ENCODE measurements at regions not wholly inside any gene's neighbourhood (a gene's known extent, or its start where the extent isn't known, plus 50 kb on each side); places are given as distances from the start of the nearest gene placed in this dataset.

- Histone ChIP-seq H3K27ac (ENCODE audit: insufficient read depth, low read length) (no peak overlapping the region), H3K9ac (ENCODE audit: insufficient read depth, low read length) (no peak overlapping the region), H2AFZ (ENCODE audit: low read length) (no peak overlapping the region), H3K9me3 (ENCODE audit: control insufficient read depth, insufficient read depth, low read depth, low read length) (no peaks in the 10 kb centered on the region), H3K4me3 (replicated peaks in 1 of 4; ENCODE audit: control extremely low read depth in 1 of 4, insufficient read depth in 1 of 4, low read depth in 3 of 4, low read length in 4 of 4) (no peak overlapping the region), H3K4me2 (ENCODE audit: extremely low read depth, insufficient read depth, low read length) (no peak overlapping the region), H4K20me1 (ENCODE audit: control insufficient read depth, extremely low read depth, insufficient read depth, low read length) (no peaks in the 10 kb centered on the region), H3K27me3 (ENCODE audit: control insufficient read depth, insufficient read depth, low read length) (no peaks in the 10 kb centered on the region), H3K36me3 (ENCODE audit: control insufficient read depth, insufficient read depth, low read length) (no peaks in the 10 kb centered on the region), H3K79me2 (ENCODE audit: control insufficient read depth, insufficient read depth, low read length) (no peaks in the 10 kb centered on the region), H3K4me1 (ENCODE audit: control insufficient read depth, extremely low read depth, insufficient read depth, low read length) (no peaks in the 10 kb centered on the region)
- no peak for TF ChIP-seq EZH2 (IDR thresholded peaks at IDR 0.05; ENCODE audit: low read length, missing control alignments)
- TF ChIP-seq CTCF (conservative IDR thresholded peaks at IDR 0.05 in 1 of 2, IDR thresholded peaks at IDR 0.05 in 1 of 2; ENCODE audit: low read depth in 1 of 2, low read length in 2 of 2): no peak
- DNase-seq (ENCODE audit: low read depth in 2 of 2): no peak
Measured at GRCh38 chr14:41343857-41344256, 262.8 kb upstream of the LRFN5 start.

GRCh38 chr14:41313196-41313595 is 293.5 kb upstream of the LRFN5 start:
- H3K27ac ChIP-seq (ENCODE audit: insufficient read depth, low read length): no peak overlapping the region
- no peaks in the 10 kb centered on the region for H3K27me3 ChIP-seq (ENCODE audit: control insufficient read depth, insufficient read depth, low read length)
- TF ChIP-seq CTCF (conservative IDR thresholded peaks at IDR 0.05 in 1 of 2, IDR thresholded peaks at IDR 0.05 in 1 of 2; ENCODE audit: low read depth in 1 of 2, low read length in 2 of 2) (no peak), EZH2 (IDR thresholded peaks at IDR 0.05; ENCODE audit: low read length, missing control alignments) (no peak)
- no peak overlapping the region for H3K4me3 ChIP-seq (replicated peaks in 1 of 4; ENCODE audit: control extremely low read depth in 1 of 4, insufficient read depth in 1 of 4, low read depth in 3 of 4, low read length in 4 of 4)
- H3K9ac ChIP-seq (ENCODE audit: insufficient read depth, low read length): no peak overlapping the region
- DNase-seq (ENCODE audit: low read depth in 2 of 2): no peak
- H3K9me3 ChIP-seq (ENCODE audit: control insufficient read depth, insufficient read depth, low read depth, low read length): no peaks in the 10 kb centered on the region
- H3K79me2 ChIP-seq (ENCODE audit: control insufficient read depth, insufficient read depth, low read length): no peaks in the 10 kb centered on the region
- H2AFZ ChIP-seq (ENCODE audit: low read length): no peak overlapping the region
- no peak overlapping the region for H3K4me2 ChIP-seq (ENCODE audit: extremely low read depth, insufficient read depth, low read length)
- no peaks in the 10 kb centered on the region for H4K20me1 ChIP-seq (ENCODE audit: control insufficient read depth, extremely low read depth, insufficient read depth, low read length)
- no peaks in the 10 kb centered on the region for H3K4me1 ChIP-seq (ENCODE audit: control insufficient read depth, extremely low read depth, insufficient read depth, low read length)
- no peaks in the 10 kb centered on the region for H3K36me3 ChIP-seq (ENCODE audit: control insufficient read depth, insufficient read depth, low read length)

- TF ChIP-seq CTCF (conservative IDR thresholded peaks at IDR 0.05 in 1 of 2, IDR thresholded peaks at IDR 0.05 in 1 of 2; ENCODE audit: low read depth in 1 of 2, low read length in 2 of 2): no peak
- TF ChIP-seq EZH2 (IDR thresholded peaks at IDR 0.05; ENCODE audit: low read length, missing control alignments): no peak
- H3K4me3 ChIP-seq (replicated peaks in 1 of 4; ENCODE audit: control extremely low read depth in 1 of 4, insufficient read depth in 1 of 4, low read depth in 3 of 4, low read length in 4 of 4): no peak overlapping the region
- no peaks in the 10 kb centered on the region for H3K9me3 ChIP-seq (ENCODE audit: control insufficient read depth, insufficient read depth, low read depth, low read length)
- H3K9ac ChIP-seq (ENCODE audit: insufficient read depth, low read length): no peak overlapping the region
- H4K20me1 ChIP-seq (ENCODE audit: control insufficient read depth, extremely low read depth, insufficient read depth, low read length): no peaks in the 10 kb centered on the region
- H2AFZ ChIP-seq (ENCODE audit: low read length): no peak overlapping the region
- no peak overlapping the region for H3K4me2 ChIP-seq (ENCODE audit: extremely low read depth, insufficient read depth, low read length)
- no peaks in the 10 kb centered on the region for H3K27me3 ChIP-seq (ENCODE audit: control insufficient read depth, insufficient read depth, low read length)
- H3K36me3 ChIP-seq (ENCODE audit: control insufficient read depth, insufficient read depth, low read length): no peaks in the 10 kb centered on the region
- no peaks in the 10 kb centered on the region for H3K79me2 ChIP-seq (ENCODE audit: control insufficient read depth, insufficient read depth, low read length)
- DNase-seq (ENCODE audit: low read depth in 2 of 2): no peak
- H3K27ac ChIP-seq (ENCODE audit: insufficient read depth, low read length): no peak overlapping the region
- H3K4me1 ChIP-seq (ENCODE audit: control insufficient read depth, extremely low read depth, insufficient read depth, low read length): no peaks in the 10 kb centered on the region
Measured at GRCh38 chr14:41303506-41303905, 303.2 kb upstream of the LRFN5 start.

Data from fibroblast of lung (primary cell).